ENCODE measurements at regions not wholly inside any gene's neighbourhood (a gene's known extent, or its start where the extent isn't known, plus 50 kb on each side); places are given as distances from the start of the nearest gene placed in this dataset.
"Not testable (repeated sequence)": the region's sequence is repeated elsewhere in the genome, so short reads cannot be mapped to it uniquely, and the experiment has no call there.

- DNase-seq = not testable (repeated sequence)
Observed at GRCh38 chr10:20652424-20652823, 244.7 kb downstream of the NEBL start.

- DNase-seq = no peak
Observed at GRCh38 chr10:20648263-20648874, 248.7 kb downstream of the NEBL start.

- no peak for DNase-seq
Observed at GRCh38 chr10:20647756-20648155, 249.4 kb downstream of the NEBL start.

- no peak for DNase-seq
Observed at GRCh38 chr10:20644421-20644820, 252.7 kb downstream of the NEBL start.

GRCh38 chr10:20641605-20642004, 255.5 kb downstream of the NEBL start:
- DNase-seq = no peak

- no peak for DNase-seq
Observed at GRCh38 chr10:20635570-20635969, 261.5 kb downstream of the NEBL start.

- DNase-seq = no peak
Observed at GRCh38 chr10:20634839-20635238, 262.3 kb downstream of the NEBL start.

GRCh38 chr10:20633714-20634113, 263.4 kb downstream of the NEBL start:
- DNase-seq = no peak

- no peak for DNase-seq
Observed at GRCh38 chr10:20632696-20633095, 264.4 kb downstream of the NEBL start.

- no peak for DNase-seq
Observed at GRCh38 chr10:20631229-20631628, 265.9 kb downstream of the NEBL start.

- no peak for DNase-seq
Observed at GRCh38 chr10:20630092-20630643, 266.9 kb downstream of the NEBL start.

GRCh38 chr10:20627946-20628507, 269.1 kb downstream of the NEBL start:
- DNase-seq = no peak

GRCh38 chr10:20627087-20627486, 270.0 kb downstream of the NEBL start:
- no peak for DNase-seq

GRCh38 chr10:20625868-20626267, 271.2 kb downstream of the NEBL start:
- DNase-seq = no peak

- DNase-seq = no peak
Observed at GRCh38 chr10:20624642-20625041, 272.5 kb downstream of the NEBL start.

- no peak for DNase-seq
Observed at GRCh38 chr10:20623546-20623945, 273.6 kb downstream of the NEBL start.

- no peak for DNase-seq
Observed at GRCh38 chr10:20622531-20623211, 274.4 kb downstream of the NEBL start.

GRCh38 chr10:20620981-20621380, 276.1 kb downstream of the NEBL start:
- no peak for DNase-seq

- DNase-seq = no peak
Observed at GRCh38 chr10:20618011-20618547, 279.0 kb downstream of the NEBL start.

GRCh38 chr10:20616918-20617810, 279.9 kb downstream of the NEBL start:
- no peak for DNase-seq

- no peak for DNase-seq
Observed at GRCh38 chr10:20616056-20616671, 280.9 kb downstream of the NEBL start.

- DNase-seq = no peak
Observed at GRCh38 chr10:20615395-20615794, 281.7 kb downstream of the NEBL start.

Measured in NCI-H2029 treated with DMSO at 0.1 percent for 48 hours (cell line).